IMR-90 (cell line): ENCODE measurements at regions not wholly inside any gene's neighbourhood (a gene's known extent, or its start where the extent isn't known, plus 50 kb on each side); places are given as distances from the start of the nearest gene placed in this dataset.

Source experiments
- TF ChIP-seq, protein P1 (sequence below): conservative IDR thresholded peaks from 2 replicates; pipeline ENCODE4 v1.5.1; 2012; ENCODE audit warnings: mild to moderate bottlenecking, low read depth, low read length, improper control_type of control experiment
- TF ChIP-seq, protein P2 (sequence below): fragments of 150-350 bp; IDR thresholded peaks from 2 replicates; pipeline ENCODE4 v1.6.1; 2017; ENCODE audit warnings: mild to moderate bottlenecking, antibody characterized with exemption, low read length, low read depth

- TF ChIP-seq, protein P1, sequence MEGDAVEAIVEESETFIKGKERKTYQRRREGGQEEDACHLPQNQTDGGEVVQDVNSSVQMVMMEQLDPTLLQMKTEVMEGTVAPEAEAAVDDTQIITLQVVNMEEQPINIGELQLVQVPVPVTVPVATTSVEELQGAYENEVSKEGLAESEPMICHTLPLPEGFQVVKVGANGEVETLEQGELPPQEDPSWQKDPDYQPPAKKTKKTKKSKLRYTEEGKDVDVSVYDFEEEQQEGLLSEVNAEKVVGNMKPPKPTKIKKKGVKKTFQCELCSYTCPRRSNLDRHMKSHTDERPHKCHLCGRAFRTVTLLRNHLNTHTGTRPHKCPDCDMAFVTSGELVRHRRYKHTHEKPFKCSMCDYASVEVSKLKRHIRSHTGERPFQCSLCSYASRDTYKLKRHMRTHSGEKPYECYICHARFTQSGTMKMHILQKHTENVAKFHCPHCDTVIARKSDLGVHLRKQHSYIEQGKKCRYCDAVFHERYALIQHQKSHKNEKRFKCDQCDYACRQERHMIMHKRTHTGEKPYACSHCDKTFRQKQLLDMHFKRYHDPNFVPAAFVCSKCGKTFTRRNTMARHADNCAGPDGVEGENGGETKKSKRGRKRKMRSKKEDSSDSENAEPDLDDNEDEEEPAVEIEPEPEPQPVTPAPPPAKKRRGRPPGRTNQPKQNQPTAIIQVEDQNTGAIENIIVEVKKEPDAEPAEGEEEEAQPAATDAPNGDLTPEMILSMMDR = no peak
- TF ChIP-seq, protein P2, sequence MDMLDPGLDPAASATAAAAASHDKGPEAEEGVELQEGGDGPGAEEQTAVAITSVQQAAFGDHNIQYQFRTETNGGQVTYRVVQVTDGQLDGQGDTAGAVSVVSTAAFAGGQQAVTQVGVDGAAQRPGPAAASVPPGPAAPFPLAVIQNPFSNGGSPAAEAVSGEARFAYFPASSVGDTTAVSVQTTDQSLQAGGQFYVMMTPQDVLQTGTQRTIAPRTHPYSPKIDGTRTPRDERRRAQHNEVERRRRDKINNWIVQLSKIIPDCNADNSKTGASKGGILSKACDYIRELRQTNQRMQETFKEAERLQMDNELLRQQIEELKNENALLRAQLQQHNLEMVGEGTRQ = no peak
Measured at GRCh38 chr22:27609451-27609888, 192.1 kb downstream of the MN1 start.
